GM12878 (cell line): ENCODE measurements at regions not wholly inside any gene's neighbourhood (a gene's known extent, or its start where the extent isn't known, plus 50 kb on each side); places are given as distances from the start of the nearest gene placed in this dataset.

Source experiments
- ATAC-seq: fragments of 200-7000 bp; cut with Tn5 transposase; 3 replicates; pipeline ENCODE4 v1.9.1; 2020; ENCODE audit warnings: mild to moderate bottlenecking, moderate library complexity
- BruUV-seq: library from RNA; stranded (reverse); fragments of 400-500 nt; replicated peaks from 2 replicates; lab custom pipeline; 2021; lab: Mats Ljungman, UMichigan
- CTCF ChIA-PET: fragments of 300-600 bp; sonication (Branson Sonifier 250); formaldehyde crosslinking; extraction: SDS; loops from one replicate; lab custom pipeline; 2021; ENCODE audit warnings: inconsistent platforms; lab: Yijun Ruan, JAX
- POLR2A ChIA-PET: fragments of 350-600 bp; formaldehyde crosslinking; extraction: SDS; loops from one replicate; lab custom pipeline; 2021; ENCODE audit warnings: inconsistent platforms; lab: Charles Lee
- RAD21 ChIA-PET: fragments of 300-600 bp; sonication (Branson Sonifier 250); formaldehyde crosslinking; loops from one replicate; lab custom pipeline; 2023; ENCODE audit warnings: antibody characterized with exemption; ENCODE audit not compliant: unreplicated experiment; lab: Charles Lee
- SMC1A ChIA-PET: fragments of 300-600 bp; sonication (Branson Sonifier 250); formaldehyde crosslinking; loops from one replicate; lab custom pipeline; 2023; ENCODE audit not compliant: unreplicated experiment, uncharacterized antibody; lab: Charles Lee
- DNase-seq: peaks from one replicate; pipeline ENCODE4 v3.0.0-alpha.2; 2011; ENCODE audit warnings: low read depth, low spot score
- FAIRE-seq: peaks from 3 replicates; lab custom pipeline; 2011; peaks lifted over from hg19 to GRCh38; lab: Jason Lieb, UNC
- H2AFZ ChIP-seq: 2 replicates; pipeline ENCODE4 v1.6.0; 2011; ENCODE audit warnings: low read depth, low read length, control low read depth; ENCODE audit not compliant: control insufficient read depth
- H3K27ac ChIP-seq: 2 replicates; pipeline ENCODE4 v1.5.1; 2011; ENCODE audit warnings: control low read depth; ENCODE audit not compliant: control insufficient read depth, insufficient read depth
- H3K27me3 ChIP-seq, 2 experiments: replicated peaks in 1 of 2; 2 replicates each; pipeline versions ENCODE4 v1.6.0 to v1.6.1; 2011; ENCODE audit warnings: low read length in 1 of 2; ENCODE audit not compliant: control insufficient read depth in 2 of 2, insufficient read depth in 2 of 2
- H3K36me3 ChIP-seq, 2 experiments: 2 replicates each; pipeline ENCODE4 v1.5.1; 2011; ENCODE audit warnings: low read length in 1 of 2; ENCODE audit not compliant: control insufficient read depth in 2 of 2, insufficient read depth in 2 of 2
- H3K4me1 ChIP-seq: 2 replicates; pipeline ENCODE4 v1.6.1; 2011; ENCODE audit warnings: mild to moderate bottlenecking, low read length, moderate library complexity, mixed read lengths; ENCODE audit not compliant: control insufficient read depth, insufficient read depth
- H3K4me2 ChIP-seq: 2 replicates; pipeline ENCODE4 v1.6.0; 2011; ENCODE audit warnings: control low read depth; ENCODE audit not compliant: control insufficient read depth, insufficient read depth
- H3K4me3 ChIP-seq: fragments of 200-600 bp; sonication (generic); 2 replicates; pipeline ENCODE4 v1.5.1; 2016
- H3K79me2 ChIP-seq: 2 replicates; pipeline ENCODE4 v1.6.0; 2011; ENCODE audit warnings: low read length; ENCODE audit not compliant: control insufficient read depth, insufficient read depth
- H3K9ac ChIP-seq: 2 replicates; pipeline ENCODE4 v1.8.0; 2011; ENCODE audit warnings: low read length, control low read depth, mixed read lengths; ENCODE audit not compliant: control insufficient read depth, insufficient read depth
- H3K9me3 ChIP-seq: replicated peaks from 3 replicates; pipeline ENCODE4 v1.5.1; 2011; ENCODE audit warnings: mild to moderate bottlenecking, low read length; ENCODE audit not compliant: control insufficient read depth, insufficient read depth
- H4K20me1 ChIP-seq: 2 replicates; pipeline ENCODE4 v1.6.0; 2011; ENCODE audit not compliant: control insufficient read depth, insufficient read depth
- ATF7 ChIP-seq: fragments of 450-650 bp; IDR thresholded peaks from 2 replicates; pipeline ENCODE4 v1.6.1; 2016; ENCODE audit warnings: low read depth, mild to moderate bottlenecking
- BHLHE40 ChIP-seq, 2 experiments: fragments of 450-650 bp in 1 of 2; IDR thresholded peaks; 2 replicates each; pipeline ENCODE4 v1.6.1; 2011 to 2017; ENCODE audit warnings: low read depth in 2 of 2, borderline replicate concordance in 1 of 2, improper control_type of control experiment in 1 of 2, low read length in 1 of 2, mild to moderate bottlenecking in 1 of 2
- CUX1 ChIP-seq: IDR thresholded peaks from 2 replicates; pipeline ENCODE4 v1.6.1; 2012; ENCODE audit warnings: improper control_type of control experiment, low read depth, low read length; ENCODE audit not compliant: insufficient replicate concordance
- ESRRA ChIP-seq: IDR thresholded peaks from 2 replicates; pipeline ENCODE4 v1.6.1; 2012; ENCODE audit warnings: mild to moderate bottlenecking, low read length, improper control_type of control experiment
- FOXM1 ChIP-seq: IDR thresholded peaks from 2 replicates; pipeline ENCODE4 v1.6.1; 2012; ENCODE audit warnings: low read depth, mild to moderate bottlenecking, inconsistent platforms, low read length, moderate library complexity
- PAX5 ChIP-seq: IDR thresholded peaks from 2 replicates; pipeline ENCODE4 v1.6.1; 2011; ENCODE audit warnings: low read depth, low read length, borderline replicate concordance
- RUNX3 ChIP-seq: IDR thresholded peaks from 2 replicates; pipeline ENCODE4 v1.6.1; 2012; ENCODE audit warnings: low read length, inconsistent platforms
- SMAD5 ChIP-seq: IDR thresholded peaks from 2 replicates; pipeline ENCODE4 v1.6.1; 2016; ENCODE audit warnings: antibody characterized with exemption, low read depth
- SPI1 ChIP-seq: IDR thresholded peaks from 2 replicates; pipeline ENCODE4 v1.6.1; 2011; ENCODE audit warnings: low read depth, mild to moderate bottlenecking, low read length, moderate library complexity, borderline replicate concordance; ENCODE audit not compliant: insufficient read depth
- STAT1 ChIP-seq: fragments of 450-650 bp; conservative IDR thresholded peaks from 2 replicates; pipeline ENCODE4 v1.6.1; 2014; ENCODE audit warnings: antibody characterized with exemption, mild to moderate bottlenecking
- TCF12 ChIP-seq: IDR thresholded peaks from 2 replicates; pipeline ENCODE4 v1.6.1; 2011; ENCODE audit warnings: low read depth, mild to moderate bottlenecking, low read length
- ZSCAN29 ChIP-seq: fragments of 450-650 bp; IDR thresholded peaks from 2 replicates; pipeline ENCODE4 v1.6.1; 2017; ENCODE audit warnings: mild to moderate bottlenecking, moderate library complexity
- WGBS: methylation state at CpG from one replicate; pipeline ENCODE4 v1.1.6; 2016; ENCODE audit warnings: low lambda C conversion rate; ENCODE audit not compliant: insufficient replicate concordance, insufficient coverage; ENCODE audit errors: missing lambda C conversion rate; 5-methylcytosine and 5-hydroxymethylcytosine counted together
- in situ Hi-C: fragments of 300-500 bp; cut with MboI; formaldehyde crosslinking; loops from 9 replicates; pipeline ENCODE4 v1.14.3; 2018; ENCODE audit warnings: mixed read lengths
- intact Hi-C: fragments of 100-400 bp; cut with micrococcal nuclease; formaldehyde crosslinking; loops from one replicate; pipeline ENCODE4 v1.14.2; 2022; ENCODE audit not compliant: unreplicated experiment
- TF ChIP-seq, protein P1 (sequence below): fragments of 450-650 bp; IDR thresholded peaks from 2 replicates; pipeline ENCODE4 v1.6.1; 2016; ENCODE audit warnings: mild to moderate bottlenecking

- peak; percentile 83; the same call in 1 of the 2 replicates for TF ChIP-seq FOXM1
- peak; percentile 93 for TF ChIP-seq PAX5
- TF ChIP-seq ATF7 = peak; percentile 92
- TF ChIP-seq ZSCAN29 = no peak
- no peak for TF ChIP-seq STAT1
- TF ChIP-seq SMAD5 = no peak
These were observed 1335.9 kb downstream of the TBC1D22A start (continued) for GRCh38 chr22:48098243-48098920.

DNA sequence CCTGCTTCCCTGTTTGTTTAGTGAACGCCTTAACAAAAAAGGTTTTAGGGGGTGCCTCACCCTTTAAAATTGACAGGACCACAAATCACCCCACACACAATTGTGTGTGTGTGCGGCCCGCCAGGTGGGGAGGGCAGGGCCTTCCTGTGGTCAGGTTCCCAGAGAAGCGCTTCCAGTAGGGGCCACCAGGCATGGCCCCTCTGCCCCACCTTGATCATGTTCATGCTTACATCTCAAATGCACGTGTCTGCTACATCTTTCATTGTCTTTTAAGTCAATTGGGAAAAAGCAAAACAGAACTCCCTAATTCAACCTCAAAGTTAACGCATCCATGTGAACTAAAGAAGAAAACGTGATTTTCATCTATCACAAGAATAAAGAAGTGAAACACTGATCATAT lies 1335.3 kb downstream of the TBC1D22A start:
- peaks cover 3% of the 10 kb centered on the region; the same call in 2 of the 3 replicates for H3K9me3 ChIP-seq
- peak; percentile 57 for ATAC-seq
- 0% methylated on average over 7 of the region's 7 CpGs for whole genome bisulfite sequencing
- POLR2A ChIA-PET = no interaction called here
- RAD21 ChIA-PET = no interaction called here
- H3K4me1 ChIP-seq = peaks cover 40% of the 10 kb centered on the region
- no TSS peak for BruUV-seq
- intact Hi-C loops = loop anchor here (1.0 to 5.0 kb wide), 2 partner anchors 52 to 180 kb away; no protein-coding TSS in a partner anchor
- peak overlapping the region; percentile 40; the same call in 1 of the 2 replicates for H2AFZ ChIP-seq
- in situ Hi-C loops = loop anchor here (25.0 kb wide), 1 partner anchor 1335 kb away; the partner anchor contains the start of gene TBC1D22A
- no peaks in the 10 kb centered on the region for H3K27me3 ChIP-seq
- H3K27ac ChIP-seq = peak overlapping the region; percentile 94
- peak overlapping the region; percentile 61 for H3K4me2 ChIP-seq
- no peak for DNase-seq
- no peaks in the 10 kb centered on the region for H3K36me3 ChIP-seq
- no peaks in the 10 kb centered on the region for H3K79me2 ChIP-seq
- no peak for FAIRE-seq
- peak overlapping the region; percentile 4; the same call in 1 of the 2 replicates for H3K4me3 ChIP-seq
- SMC1A ChIA-PET = no interaction called here
- peak overlapping the region; percentile 45 for H3K9ac ChIP-seq
- H4K20me1 ChIP-seq = no peaks in the 10 kb centered on the region
- CTCF ChIA-PET = interaction anchor here (1.2 kb wide), 1 partner anchor 11 kb away, joined by 3 read pairs; no protein-coding TSS in a partner anchor
- 0 out of 2 replicates have a peak, but pooled peaks have one; percentile 36 for TF ChIP-seq TCF12
- peak; percentile 23 for TF ChIP-seq CUX1
- TF ChIP-seq BHLHE40 (IDR thresholded peaks at IDR 0.05; ENCODE audit: borderline replicate concordance in 1 of 2, low read depth in 2 of 2, low read length in 1 of 2) = peak; percentile 82
- no peak for TF ChIP-seq SPI1
- peak; percentile 15; the same call in 1 of the 2 replicates for TF ChIP-seq RUNX3
- TF ChIP-seq, protein P1, sequence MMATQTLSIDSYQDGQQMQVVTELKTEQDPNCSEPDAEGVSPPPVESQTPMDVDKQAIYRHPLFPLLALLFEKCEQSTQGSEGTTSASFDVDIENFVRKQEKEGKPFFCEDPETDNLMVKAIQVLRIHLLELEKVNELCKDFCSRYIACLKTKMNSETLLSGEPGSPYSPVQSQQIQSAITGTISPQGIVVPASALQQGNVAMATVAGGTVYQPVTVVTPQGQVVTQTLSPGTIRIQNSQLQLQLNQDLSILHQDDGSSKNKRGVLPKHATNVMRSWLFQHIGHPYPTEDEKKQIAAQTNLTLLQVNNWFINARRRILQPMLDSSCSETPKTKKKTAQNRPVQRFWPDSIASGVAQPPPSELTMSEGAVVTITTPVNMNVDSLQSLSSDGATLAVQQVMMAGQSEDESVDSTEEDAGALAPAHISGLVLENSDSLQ = peak; percentile 11; the same call in 1 of the 2 replicates
- TF ChIP-seq ESRRA = no peak
